ENCODE measurements at regions not wholly inside any gene's neighbourhood (a gene's known extent, or its start where the extent isn't known, plus 50 kb on each side); places are given as distances from the start of the nearest gene placed in this dataset.

- TF ChIP-seq CTCF (IDR thresholded peaks at IDR 0.05) (no peak), POLR2A (IDR thresholded peaks at IDR 0.05) (no peak)
These were observed 144.6 kb downstream of the MAIP1 start for GRCh38 chr2:200100027-200100426.
